Iris pigment epithelial cell (primary cell): ENCODE measurements at regions not wholly inside any gene's neighbourhood (a gene's known extent, or its start where the extent isn't known, plus 50 kb on each side); places are given as distances from the start of the nearest gene placed in this dataset.
A peak's percentile ranks its signal among the peaks of the same experiment; 100 is the strongest.

Source experiments
- DNase-seq: peaks from one replicate; pipeline ENCODE4 v3.0.0-alpha.2; 2011; ENCODE audit warnings: low read depth

DNA sequence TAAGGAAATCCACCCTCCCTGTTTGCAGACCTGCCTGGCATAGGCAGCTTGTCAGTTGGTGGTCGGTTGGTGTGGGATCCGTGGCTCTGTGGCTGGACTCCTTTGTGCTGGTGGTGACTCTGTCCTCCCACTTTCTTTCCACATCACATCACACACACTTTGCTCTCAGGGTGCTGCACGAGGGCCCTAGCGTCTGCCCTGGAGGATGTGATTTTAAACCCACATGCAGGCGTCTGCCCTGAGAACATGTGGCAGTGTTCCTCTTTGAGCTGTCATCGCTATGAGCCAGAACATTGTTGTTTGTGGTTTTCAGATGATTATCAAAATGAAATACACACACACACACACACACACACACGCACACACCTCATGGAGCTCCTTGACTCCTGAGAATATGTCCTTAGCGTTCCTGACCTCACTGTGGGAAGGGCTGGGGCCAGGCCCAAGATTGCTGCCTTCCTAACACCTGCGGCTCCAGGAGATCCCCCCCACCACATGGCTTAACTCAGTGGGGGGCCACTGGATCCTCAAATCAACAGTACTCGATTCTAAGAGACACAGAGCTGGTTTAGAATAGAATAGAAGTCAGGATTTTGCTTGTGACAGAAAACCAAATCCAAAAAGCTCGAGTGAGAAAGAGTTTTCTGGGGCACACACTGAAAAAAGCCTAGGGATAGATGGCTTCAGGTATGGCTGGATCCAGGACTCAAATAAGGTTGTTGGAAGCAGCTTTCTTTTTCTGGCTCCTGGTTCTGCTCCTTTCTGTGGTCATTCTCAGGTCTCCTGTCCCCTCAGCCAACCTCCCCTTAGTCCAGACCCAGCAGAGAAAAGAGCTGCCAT is 54.8 kb downstream of the RTP5 start:
- no peak for DNase-seq

DNA sequence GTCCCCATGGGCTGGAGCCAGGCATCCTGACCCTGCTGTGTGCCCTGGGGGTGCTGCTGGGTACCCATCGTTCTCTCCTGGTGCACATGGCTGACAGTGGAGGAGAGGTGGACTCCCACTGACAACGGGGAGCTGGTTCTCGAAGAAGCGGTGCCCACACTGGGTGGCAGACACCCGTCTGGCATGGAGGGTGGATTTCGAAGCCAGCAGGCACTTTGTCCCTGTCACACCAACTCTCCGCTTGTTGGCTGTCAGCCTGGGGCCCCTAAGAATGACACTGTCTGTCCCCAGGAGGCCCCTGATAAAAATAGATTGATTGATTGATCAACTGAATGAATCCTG is 55.4 kb downstream of the RTP5 start:
- no peak for DNase-seq

DNA sequence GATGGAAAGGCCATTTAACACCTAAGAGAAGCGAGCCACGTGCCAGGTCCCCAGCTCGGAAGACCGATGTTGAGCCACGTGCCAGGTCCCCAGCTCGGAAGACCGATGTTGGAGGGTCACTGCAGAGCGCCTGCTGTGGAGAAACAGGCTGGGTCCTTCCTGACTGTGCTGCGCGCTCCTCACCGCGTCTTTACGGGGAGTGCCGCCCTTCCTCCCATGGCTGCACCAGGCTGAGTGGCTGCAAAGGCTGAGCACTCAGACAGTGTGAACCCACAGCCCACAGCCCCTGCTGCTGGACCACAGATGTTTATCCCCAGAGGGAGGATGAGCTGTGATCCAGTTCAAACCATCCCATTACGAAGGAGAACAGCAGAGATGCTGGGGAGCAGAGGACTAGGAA is 55.7 kb downstream of the RTP5 start:
- no peak for DNase-seq

DNA sequence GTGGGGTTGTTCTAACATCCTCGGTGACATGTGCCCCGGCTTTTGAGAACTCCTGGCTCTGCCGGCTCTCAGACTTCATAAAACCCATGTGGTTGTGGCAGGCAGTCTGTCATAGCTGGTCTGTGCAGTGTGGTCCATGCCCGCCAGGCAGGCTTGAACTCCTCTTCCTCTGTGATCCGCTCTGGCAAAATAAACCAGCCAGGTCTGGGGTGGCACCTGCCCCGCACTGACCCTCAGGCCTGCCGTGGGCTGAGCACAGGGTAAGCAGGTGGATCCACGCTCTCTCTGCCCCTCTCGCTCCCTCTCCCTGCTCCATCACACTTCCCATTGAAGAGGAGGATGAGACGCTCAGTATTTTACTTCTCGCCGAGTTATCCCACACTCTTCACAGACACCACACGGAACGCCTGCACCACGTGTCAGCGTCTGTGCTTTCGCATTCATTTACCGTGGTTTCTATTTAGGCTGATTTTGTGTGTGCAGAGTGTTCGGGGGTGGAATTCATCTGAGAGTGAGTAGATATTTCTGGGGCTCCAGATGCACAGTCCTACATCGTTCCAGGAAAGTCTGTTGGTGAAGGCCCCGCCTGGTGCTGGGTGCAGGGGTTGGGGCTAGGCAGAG is 56.4 kb downstream of the RTP5 start:
- DNase-seq, result no peak

DNA sequence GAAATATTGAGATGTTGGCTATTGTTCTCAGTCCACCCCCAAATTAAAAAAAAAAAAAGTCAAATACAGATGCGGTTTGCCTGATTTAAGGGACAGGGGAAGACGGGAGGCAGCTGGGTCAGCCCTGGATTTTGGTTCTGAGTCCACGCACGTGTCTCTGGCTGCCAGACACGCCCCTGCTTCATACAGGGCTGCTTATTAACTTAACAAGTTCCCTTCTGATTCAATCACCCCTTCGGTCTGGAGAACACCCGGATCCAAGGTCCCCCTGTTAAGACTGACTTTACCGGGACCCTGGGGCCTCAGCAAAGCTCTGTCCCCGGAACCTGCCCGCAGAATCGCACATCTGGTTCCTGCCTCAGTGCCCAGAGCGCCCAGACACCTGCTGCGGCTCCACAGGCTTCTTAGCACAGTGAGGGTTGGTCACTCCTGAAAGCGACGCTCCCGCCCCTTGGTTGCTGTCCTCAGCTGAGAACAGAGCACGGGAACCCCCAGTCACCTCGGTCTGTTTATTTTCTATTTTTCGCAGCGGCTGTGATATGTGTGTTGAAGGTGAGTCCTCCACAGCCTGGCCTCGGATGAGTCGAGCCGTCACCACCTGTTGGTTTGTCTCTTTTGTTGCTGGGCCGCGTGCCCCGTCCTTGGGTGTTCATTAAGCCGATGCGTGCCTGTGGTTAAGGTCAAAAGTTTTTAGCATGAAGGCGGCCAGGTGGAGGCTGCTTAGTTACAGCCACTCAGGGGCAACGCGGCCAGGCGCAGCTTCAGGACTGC is 57.2 kb downstream of the RTP5 start:
- no peak for DNase-seq

DNA sequence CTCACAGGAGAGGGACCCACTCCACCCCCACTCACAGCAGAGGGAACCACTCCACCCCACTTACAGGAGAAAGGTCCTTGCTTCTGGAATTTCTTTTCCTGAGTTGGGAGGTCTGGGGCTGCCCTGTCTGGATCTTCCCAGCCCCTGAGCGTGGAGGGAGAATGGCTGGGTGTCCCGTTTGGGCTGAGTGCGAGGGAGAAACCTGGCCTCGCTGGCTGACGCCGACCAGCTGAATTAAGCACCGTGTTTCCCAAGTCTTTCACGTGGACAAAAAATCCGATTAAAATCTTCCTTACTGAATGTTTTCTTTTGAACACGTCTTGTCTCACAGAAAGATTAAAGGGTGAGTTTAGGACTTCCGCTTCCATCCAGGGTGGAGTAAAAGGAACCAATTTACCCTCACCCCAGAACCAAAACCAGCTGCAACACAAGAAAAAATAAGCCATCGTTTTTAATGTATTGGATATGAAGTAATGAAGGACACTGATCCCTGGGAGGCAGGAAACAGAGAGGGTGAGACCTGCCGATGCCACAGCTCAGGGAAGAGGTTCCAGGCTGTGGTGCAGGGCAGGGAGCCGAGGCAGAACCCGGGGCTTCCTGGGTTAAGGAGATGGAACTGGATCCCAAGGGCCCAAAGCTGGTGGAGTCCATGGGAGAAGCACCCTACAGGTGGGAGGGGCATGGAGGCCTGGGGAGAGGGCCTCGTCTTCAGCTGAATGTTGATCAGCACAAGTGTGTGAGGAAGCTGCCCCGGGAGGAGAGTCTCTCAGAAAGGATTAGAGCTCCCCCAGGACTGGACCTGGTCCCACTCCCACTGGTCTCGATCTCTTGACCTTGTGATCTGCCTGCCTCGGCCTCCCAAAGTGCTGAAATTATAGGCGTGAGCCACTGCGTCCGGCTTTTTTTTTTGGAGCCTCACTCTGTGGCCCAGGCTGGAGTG is 60.3 kb downstream of the RTP5 start:
- no peak for DNase-seq

DNA sequence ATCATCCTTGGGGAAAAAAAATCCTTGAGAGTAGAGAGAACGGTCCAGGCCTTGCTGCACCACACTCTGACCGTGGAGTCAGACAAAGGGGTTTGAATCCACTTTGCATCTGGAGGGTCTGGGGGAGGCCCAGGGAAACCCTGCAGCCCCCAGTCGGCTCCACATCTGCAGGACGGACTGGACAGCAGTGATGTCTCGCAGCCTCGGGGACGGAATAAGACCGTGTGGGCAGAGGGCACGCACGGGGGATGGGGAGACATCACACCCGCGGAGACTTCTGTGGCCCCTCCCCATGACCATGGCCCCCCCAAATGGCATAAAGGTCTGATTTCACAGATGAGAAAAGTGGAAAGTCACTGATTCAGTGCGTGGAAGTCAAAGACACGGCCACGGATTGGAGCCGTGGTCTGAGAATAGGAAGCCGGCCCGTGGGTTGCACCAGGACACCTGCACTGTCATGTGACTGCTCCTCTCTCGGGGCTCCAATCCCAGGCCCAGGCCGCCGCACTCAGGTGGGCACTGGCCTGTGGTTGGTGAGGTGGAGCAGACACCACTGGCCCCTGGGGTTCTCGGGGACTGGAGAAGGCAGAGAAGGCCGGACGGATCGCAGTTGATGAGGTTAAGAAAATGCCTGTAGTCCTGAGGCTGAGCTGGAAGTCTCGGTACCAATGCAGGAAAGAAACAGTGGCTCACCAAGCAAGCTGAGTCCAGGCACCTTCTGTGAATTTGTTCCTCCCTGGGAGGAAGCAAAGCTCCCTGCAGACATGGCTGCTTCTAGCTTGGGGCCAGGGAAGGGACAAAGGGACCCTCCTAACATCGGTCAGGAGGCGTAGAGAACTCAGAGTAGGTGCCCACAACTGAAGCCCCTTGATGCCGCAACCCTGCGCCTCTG is 61.8 kb downstream of the RTP5 start:
- no peak for DNase-seq

DNA sequence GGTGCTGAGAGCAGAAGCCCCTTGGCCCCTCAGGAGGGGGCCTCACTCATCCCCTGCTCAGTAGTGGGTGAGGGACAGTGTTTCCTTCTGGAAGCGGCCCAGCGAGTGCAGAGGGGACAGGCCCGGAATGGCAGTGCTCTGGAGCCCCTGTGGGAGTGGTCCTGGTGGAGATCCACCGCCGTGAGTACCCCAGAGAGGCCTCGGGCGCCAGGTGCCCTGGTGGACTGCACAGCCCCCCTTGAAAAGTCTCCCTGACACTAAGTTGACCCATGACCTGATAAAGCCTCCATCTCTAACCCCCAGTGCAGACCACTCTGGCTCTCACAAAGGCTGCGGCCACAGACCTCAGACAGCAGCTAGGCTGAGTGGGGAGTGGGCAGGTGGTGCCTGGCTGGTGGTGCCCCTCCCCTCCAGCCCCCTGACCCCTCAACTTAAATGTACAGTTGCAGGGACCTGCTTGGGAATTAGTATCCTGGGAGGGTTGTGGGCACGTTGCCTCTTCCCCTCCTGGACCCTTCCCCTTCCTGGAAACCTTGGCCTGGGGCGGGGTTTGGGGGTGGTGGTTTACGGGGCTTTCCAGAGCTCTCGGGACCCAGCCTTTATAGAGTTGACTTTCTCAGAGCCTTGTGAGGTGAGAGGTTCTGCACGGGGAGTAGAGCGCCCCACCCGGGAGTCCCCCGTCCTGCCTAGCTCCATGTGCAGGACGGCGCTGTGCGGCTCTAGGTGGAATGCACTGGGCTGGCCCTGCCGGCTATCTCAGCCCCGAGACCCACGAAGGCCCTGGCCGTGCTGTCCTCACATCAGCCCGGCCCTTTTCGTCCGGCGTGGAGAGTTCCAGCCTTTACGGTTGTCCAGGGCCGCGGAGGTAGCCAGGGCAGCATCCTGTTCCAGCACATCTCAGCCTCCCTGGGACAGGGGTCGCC is 62.7 kb downstream of the RTP5 start:
- DNase-seq, result no peak

DNA sequence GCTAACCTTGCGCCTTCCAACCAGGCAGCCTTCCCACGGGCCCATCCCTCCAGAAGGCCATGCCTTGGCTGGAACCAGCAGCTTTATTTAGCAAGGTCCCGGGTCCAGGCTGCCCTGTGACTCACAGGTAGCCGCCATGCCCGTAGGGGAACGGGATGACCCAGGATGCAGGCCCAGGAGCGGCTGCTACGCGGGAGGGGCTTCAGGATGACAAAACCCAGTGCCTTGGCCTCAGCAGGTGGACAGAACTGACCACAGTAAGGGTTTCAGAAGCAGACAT is 63.3 kb downstream of the RTP5 start:
- DNase-seq, result no peak

DNA sequence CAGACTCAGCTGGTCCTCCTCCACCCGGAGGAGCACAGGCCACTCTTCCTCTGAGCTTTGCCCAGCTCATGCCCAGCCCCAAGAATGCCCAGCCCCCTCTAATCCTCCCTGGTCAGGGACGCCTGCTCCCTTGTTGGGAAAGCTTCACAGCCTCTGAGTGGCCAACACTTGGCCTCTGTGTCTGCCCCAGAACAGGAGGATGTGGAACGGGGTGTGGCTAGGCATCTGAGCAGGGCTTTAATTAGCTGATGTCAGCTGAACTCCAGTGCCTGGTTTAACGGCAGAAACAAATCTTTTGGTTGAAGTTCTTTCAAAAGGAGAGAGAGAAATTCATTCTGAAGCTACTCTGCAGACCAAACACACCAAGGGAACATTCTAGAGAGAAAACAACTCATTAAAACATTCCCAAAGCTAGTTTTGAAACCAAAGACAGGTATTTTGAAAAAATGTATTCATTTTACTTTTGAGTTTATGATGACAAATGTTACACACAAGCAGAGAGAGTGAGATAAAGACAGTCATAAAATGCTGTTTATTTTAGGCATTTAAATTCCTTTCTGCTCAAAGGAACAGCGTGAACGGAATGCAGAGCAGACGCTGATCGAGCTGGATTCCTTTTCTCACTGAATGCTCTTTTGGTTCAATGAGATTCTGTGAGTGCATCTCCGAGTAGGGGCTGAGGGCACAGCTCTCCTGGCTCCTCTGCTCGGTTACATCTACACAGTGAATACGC is 63.8 kb downstream of the RTP5 start:
- peak; percentile 65 for DNase-seq

DNA sequence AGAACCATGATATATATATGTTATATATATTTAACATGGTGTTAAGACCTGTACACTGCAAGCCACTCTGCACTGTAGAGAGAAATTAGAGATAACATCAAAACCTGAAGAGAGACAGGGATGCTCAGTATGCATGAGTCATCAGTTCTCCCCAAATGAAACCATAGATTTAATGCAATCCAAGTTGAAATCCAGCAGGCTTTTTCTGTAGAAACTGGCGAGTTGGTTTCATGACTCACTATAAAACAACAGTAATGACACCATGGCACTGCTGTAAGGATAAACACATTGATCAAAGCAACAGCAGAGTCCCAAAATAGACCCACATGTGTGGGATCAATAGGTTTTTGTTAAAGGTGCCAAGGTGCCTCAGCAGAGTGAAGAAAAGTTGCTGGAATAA is 65.8 kb downstream of the RTP5 start:
- peak; percentile 85 for DNase-seq

DNA sequence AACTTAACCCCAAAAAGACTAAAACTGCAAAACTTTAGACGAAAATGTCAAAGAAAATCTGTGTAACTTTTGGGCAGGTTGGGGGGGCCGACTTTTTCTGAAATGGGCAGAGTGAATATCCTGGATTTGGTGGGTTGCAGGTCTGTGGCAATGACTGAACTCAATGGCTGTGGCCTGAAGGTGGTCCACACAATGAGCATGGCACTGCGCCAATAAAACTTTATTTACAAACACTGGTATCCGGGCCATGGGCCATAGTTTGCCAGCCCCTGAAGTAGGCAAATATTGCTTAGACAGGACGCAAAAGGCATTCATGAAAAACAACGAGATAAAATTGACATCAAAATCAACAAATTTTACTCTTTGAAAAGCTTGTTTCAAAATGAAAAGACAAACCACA is 66.2 kb downstream of the RTP5 start:
- no peak for DNase-seq

DNA sequence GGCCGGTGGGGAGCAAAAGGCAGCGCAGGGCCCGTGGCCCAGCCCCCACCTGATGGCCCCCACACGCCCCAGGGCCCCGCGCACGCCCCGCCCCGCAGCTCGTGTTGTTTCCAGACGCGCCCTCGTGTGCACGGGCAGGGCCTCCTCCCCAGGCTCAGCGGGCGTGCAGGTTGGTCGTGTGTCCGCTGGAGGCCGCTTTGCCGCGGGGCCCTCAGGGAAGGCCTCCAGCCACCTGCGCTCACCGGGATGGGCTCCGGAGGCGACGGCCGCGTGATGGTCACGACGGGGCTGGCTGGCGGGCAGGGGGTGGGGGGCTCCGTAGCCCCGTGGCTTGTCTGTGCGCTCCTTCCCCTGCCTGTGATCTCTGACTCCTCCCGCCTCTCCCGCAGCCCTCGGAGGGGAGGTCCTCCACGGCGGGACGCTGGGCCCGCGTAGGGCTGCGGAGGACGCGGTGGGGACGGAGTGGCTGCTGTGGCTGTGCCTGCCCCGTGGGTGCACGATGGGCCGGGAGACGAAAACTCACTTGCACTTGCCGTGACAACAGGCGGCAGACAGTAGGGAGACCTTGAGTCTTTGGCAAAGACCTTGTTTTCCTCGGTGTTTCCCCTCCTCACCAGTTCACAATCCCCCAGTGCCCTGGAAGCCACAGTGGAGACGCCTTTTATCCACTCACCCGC is 67.1 kb downstream of the RTP5 start:
- DNase-seq, result no peak

DNA sequence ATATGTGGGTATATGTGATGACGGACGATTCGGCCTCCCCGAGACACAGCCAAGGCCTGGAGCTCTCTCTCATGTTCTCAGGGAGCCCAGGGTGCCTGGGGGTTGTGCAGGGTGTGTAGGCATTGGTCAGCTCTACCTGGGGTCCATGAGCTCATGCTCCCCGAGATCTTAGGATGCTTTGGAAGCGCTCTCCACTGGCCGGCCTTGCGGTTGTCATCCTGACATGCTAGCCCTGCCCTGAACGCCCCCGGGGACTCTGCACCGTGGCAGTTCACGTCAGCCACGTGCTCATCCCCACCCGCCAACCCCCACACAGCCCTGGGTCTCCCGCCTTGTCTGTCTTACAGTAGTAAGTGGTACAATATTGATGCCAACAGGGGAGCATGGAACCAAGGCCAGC is 67.8 kb downstream of the RTP5 start:
- no peak for DNase-seq

DNA sequence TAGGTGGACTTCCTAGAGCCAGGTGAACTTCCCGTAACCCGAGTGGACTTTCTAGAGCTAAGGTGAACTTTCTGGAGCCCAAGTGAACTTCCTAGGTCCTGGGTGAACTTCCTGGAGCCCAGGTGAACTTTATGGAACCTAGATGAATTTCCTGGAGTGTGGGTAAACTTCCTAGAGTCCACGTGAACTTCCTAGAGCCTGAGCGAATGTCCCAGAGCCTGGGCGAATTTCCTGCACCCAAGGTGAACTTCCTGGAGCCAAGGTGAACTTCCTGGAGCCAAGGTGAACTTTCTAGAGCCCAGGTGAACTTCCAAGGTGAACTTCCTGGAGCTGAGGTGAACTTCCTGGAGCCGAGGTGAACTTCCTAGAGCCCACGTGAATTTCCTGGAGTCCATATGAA is 70.0 kb downstream of the RTP5 start:
- no peak for DNase-seq

DNA sequence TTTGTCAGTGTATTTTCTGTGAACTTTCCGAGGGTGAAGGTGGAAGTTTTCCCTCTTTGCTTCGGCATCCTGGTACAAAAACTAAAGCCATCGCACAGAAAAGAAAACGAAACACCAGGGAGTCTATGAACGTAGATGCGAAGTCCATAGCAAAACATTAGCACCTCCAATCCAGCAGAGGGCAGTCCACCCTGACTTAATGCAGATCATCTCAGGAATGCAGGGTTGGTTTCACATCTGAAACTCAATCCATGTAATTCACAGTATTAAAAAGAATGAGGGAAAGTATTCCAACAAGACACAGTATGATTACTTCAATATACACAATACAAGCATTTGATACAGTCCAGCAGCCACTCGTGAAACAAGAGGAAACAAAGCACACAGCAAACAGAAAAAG is 70.8 kb downstream of the RTP5 start:
- peak; percentile 16 for DNase-seq

DNA sequence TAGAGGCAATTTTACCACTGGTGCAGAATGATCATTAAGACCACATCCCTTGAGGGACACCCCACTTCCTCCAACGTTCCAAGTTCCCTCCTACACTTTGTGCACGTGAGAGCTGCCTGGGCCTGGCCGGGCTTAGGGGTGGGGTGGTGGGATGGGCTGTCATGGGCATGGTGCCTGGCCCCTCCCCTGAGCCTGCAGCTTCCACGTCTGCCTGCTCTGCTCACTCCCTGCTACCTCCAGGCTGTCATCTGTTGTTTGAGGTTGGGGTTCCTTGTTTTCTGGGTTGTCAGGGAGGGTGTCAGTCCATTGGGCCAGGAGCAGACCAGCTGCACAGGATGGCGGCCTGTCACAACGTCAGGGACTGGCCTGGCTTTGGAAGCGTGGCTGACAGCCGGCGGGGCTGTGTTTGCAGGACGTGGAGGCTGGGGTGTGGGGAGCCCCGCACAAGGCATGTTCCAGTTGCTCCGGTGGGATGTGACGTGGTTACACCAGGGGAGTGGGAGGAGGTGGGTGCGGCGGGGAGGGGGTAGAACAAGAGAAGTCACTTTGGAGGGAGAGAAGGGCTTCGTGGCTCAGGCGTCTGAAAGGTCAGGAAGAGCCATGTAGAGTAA is 72.3 kb downstream of the RTP5 start:
- no peak for DNase-seq

DNA sequence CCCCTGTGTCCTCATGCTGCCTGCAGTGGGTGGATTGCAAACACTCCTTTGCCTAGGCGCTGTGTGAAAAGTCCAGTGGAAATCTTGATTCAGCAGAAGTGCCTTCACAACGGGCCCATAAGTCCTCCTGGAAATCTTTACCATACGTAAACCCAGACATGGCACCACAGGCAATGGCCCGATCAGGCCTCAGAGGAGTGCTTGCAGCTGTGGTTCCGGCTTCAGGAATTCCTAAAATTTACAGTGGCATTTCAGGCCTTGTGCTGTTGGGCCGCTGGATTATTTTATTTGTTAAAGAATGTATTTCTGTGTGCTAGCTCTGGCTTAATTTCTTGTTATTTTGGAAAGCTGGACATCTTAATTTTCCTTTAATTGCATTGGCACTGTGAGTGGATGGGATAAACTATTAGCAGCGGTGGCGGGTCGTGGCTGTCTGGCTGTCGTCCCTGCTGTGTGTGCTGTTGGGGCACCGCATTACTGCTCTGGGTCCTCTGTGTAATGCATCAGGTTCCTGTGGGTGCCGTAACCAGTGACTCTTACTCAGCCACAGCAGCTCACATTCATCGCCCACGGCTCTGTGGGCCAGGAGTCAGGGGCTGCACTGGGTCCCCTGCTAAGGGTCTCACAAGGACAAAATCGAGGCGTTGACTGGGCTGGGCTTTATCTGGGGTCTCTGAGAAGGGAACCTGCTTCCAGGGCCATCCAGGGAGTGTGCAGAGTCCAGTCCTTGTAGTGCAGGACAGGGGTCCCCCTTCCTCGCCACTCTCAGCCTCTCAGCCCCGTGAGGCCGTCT is 73.1 kb downstream of the RTP5 start:
- DNase-seq, result no peak
